Transverse colon (tissue), 4 donors: ENCODE measurements at regions not wholly inside any gene's neighbourhood (a gene's known extent, or its start where the extent isn't known, plus 50 kb on each side); places are given as distances from the start of the nearest gene placed in this dataset.

Experiments used
- DNase-seq: peaks from one replicate; pipeline ENCODE4 v3.0.0-alpha.2; 2019
- H3K27ac ChIP-seq, 4 donors: fragments of 200-600 bp; sonication (generic); 2 replicates each; pipeline ENCODE4 v1.5.1; 2016 to 2018; ENCODE audit warnings: inconsistent platforms in 4 of 4
- H3K27me3 ChIP-seq: fragments of 200-600 bp; sonication (generic); 2 replicates; pipeline ENCODE4 v1.5.1; 2017; ENCODE audit warnings: inconsistent platforms
- H3K36me3 ChIP-seq, 4 donors: fragments of 200-600 bp; sonication (generic); 2 replicates each; pipeline ENCODE4 v1.5.1; 2017 to 2019; ENCODE audit warnings: inconsistent platforms in 4 of 4
- H3K4me1 ChIP-seq, 4 donors: fragments of 200-600 bp; sonication (generic); 2 replicates each; pipeline ENCODE4 v1.5.1; 2017 to 2020; ENCODE audit warnings: inconsistent platforms in 4 of 4
- H3K4me3 ChIP-seq, 4 donors: fragments of 200-600 bp; sonication (generic); 1 replicate in 1 of 4; 2 replicates in 3 of 4; pipeline versions ENCODE4 v1.5.1 to v1.6.1; 2017 to 2019; ENCODE audit warnings: inconsistent platforms in 4 of 4
- H3K9me3 ChIP-seq, 2 donors: fragments of 200-600 bp; sonication (generic); 2 replicates each; pipeline ENCODE4 v1.5.1; 2017 to 2019; ENCODE audit warnings: inconsistent platforms in 2 of 2
- CTCF ChIP-seq, 5 experiments: fragments of 200-600 bp in 3 of 5; fragments of 450-650 bp in 2 of 5; sonication (generic) in 3 of 5; IDR thresholded peaks; 1 replicate in 2 of 5; 2 replicates in 3 of 5; pipeline ENCODE4 v1.5.1; 2016 to 2017; ENCODE audit warnings: antibody characterized with exemption in 5 of 5, inconsistent platforms in 3 of 5, mild to moderate bottlenecking in 2 of 5, moderate library complexity in 1 of 5
- EP300 ChIP-seq: sonication (generic); formaldehyde crosslinking; IDR thresholded peaks from one replicate; pipeline ENCODE4 v1.6.1; 2017; ENCODE audit warnings: antibody characterized with exemption, low read depth
- POLR2A ChIP-seq: fragments of 450-650 bp; IDR thresholded peaks from one replicate; pipeline ENCODE4 v1.6.1; 2016; ENCODE audit warnings: antibody characterized with exemption, mild to moderate bottlenecking, moderate library complexity
- POLR2AphosphoS5 ChIP-seq, 3 donors: sonication (generic); formaldehyde crosslinking; IDR thresholded peaks; one replicate each; pipeline ENCODE4 v1.6.1; 2016; ENCODE audit warnings: antibody characterized with exemption in 3 of 3
- WGBS, 2 donors: methylation state at CpG; one replicate each; pipeline ENCODE4 v1.1.5; 2018; ENCODE audit warnings: low coverage in 1 of 2; 5-methylcytosine and 5-hydroxymethylcytosine counted together
- in situ Hi-C, 4 donors: fragments of 200-750 bp; cut with MboI; loops; one replicate each; pipeline versions ENCODE4 v1.15.0 to v1.15.1; 2017; ENCODE audit warnings: low sequenced_read_pairs in 3 of 4, low pct_ligation_motif_present in 1 of 4, low pct_unique_long_range_greater_than_20kb in 1 of 4
- intact Hi-C: fragments of 100-400 bp; cut with DNase I; formaldehyde crosslinking; loops from one replicate; pipeline ENCODE4 v1.15.1; 2023; ENCODE audit warnings: low total_unique reads

DNA sequence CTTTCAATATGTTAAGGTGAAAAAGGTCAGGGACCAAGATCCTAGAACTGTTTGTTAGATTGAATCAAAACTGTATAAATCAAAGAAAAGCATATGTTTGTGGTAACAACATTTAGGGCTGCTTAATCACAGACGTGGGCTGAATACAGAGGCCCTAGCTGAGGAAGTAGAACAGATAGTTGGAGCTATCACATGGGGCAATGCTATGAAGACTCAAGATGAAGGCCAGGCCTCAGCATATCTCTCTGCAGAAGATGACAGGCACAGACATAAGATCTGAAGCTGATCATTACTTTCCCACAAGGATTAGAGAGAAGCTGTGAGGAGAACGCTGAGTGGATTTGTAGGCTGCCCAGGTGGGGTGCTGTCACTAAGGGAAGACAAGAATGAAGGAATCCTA lies 158.6 kb upstream of the CARD18 start:
- in situ Hi-C loops: no loop called here
- Histone ChIP-seq H3K36me3 (no peaks in the 10 kb centered on the region), H3K4me1 (no peaks in the 10 kb centered on the region), H3K27ac (no peak overlapping the region), H3K27me3 (no peaks in the 10 kb centered on the region), H3K4me3 (no peak overlapping the region), H3K9me3 (no peaks in the 10 kb centered on the region)
- no peak for TF ChIP-seq CTCF (IDR thresholded peaks at IDR 0.05)
- no peak for TF ChIP-seq POLR2AphosphoS5 (IDR thresholded peaks at IDR 0.05)
- no peak for TF ChIP-seq EP300
- no peak for TF ChIP-seq POLR2A
- no peak for DNase-seq
- WGBS, 2 donors: 86 to 94% methylated on average over 2 of the region's 2 CpGs
- intact Hi-C loops: no loop called here

- intact Hi-C loops (no loop called here), in situ Hi-C loops (no loop called here)
- Histone ChIP-seq H3K4me3 (no peak overlapping the region), H3K27me3 (no peaks in the 10 kb centered on the region), H3K27ac (no peak overlapping the region), H3K9me3 (no peaks in the 10 kb centered on the region), H3K36me3 (no peaks in the 10 kb centered on the region), H3K4me1 (no peaks in the 10 kb centered on the region)
- TF ChIP-seq POLR2A (no peak), CTCF (IDR thresholded peaks at IDR 0.05) (no peak), POLR2AphosphoS5 (IDR thresholded peaks at IDR 0.05) (no peak), EP300 (no peak)
- WGBS, 2 donors: 57 to 75% methylated on average over 2 of the region's 2 CpGs
- DNase-seq: no peak
Observed at GRCh38 chr11:105297463-105297862, 157.9 kb upstream of the CARD18 start.

DNA sequence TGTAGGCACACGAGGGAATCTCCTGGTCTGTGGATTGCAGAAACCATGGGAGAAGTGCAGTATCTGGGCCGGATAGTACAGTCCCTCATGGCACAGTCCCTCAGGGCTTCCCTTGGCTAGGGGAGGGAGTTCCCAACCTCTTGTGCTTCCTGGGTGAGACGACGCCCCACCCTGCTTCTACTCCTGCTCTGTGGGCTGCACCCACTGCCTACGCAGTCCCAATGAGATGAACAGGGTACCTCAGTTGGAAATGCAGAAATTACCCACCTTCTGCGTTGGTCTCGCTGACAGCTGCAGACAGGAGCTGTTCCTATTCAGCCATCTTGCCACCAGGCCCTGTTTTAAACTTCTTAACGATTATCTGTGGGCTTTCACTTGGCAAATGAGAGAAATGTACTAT lies 157.2 kb upstream of the CARD18 start:
- H3K27ac ChIP-seq: no peak overlapping the region
- no peaks in the 10 kb centered on the region for H3K9me3 ChIP-seq
- DNase-seq: no peak
- in situ Hi-C loops (no loop called here), intact Hi-C loops (no loop called here)
- no peaks in the 10 kb centered on the region for H3K27me3 ChIP-seq
- no peak overlapping the region for H3K4me3 ChIP-seq
- H3K4me1 ChIP-seq: no peaks in the 10 kb centered on the region
- no peaks in the 10 kb centered on the region for H3K36me3 ChIP-seq
- WGBS, 2 donors: 80 to 87% methylated on average over 1 to 8 of the region's 8 CpGs
- TF ChIP-seq EP300 (no peak), CTCF (IDR thresholded peaks at IDR 0.05) (no peak), POLR2A (no peak), POLR2AphosphoS5 (IDR thresholded peaks at IDR 0.05) (no peak)

DNA sequence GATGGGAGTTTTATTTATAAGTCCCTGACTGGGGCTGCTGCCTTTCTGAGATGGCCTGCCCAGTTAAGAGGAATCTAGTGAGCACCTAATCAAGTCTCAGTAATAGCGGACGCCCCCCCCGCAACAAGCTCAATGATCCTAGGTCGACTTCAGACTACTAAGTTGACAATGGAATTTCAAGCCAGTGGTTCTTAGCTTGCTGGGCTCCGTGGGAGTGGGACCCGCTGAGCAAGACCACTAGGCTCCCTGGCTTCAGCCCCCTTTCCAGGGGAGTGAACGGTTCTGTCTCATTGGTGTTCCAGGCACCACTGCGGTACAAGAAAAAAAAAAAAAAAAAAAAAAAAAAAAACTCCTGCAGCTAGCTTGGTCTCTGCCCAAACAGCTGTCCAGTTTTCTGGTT lies 156.8 kb upstream of the CARD18 start:
- no peak overlapping the region for H3K27ac ChIP-seq

More for the DNA sequence above, 156.8 kb upstream of the CARD18 start:
- DNase-seq: no peak
- no peaks in the 10 kb centered on the region for H3K36me3 ChIP-seq
- no peaks in the 10 kb centered on the region for H3K4me1 ChIP-seq
- H3K27me3 ChIP-seq: no peaks in the 10 kb centered on the region
- intact Hi-C loops (no loop called here), in situ Hi-C loops (no loop called here)
- no peaks in the 10 kb centered on the region for H3K9me3 ChIP-seq
- TF ChIP-seq CTCF (IDR thresholded peaks at IDR 0.05) (no peak), EP300 (no peak), POLR2AphosphoS5 (IDR thresholded peaks at IDR 0.05) (no peak)
- 93% methylated on average over 7 of the region's 8 CpGs; no CpG with 5 or more reads in 1 of the 2 donors for WGBS, 2 donors
- H3K4me3 ChIP-seq: no peak overlapping the region
